Ectodermal cell (in vitro differentiated cells): ENCODE measurements at regions not wholly inside any gene's neighbourhood (a gene's known extent, or its start where the extent isn't known, plus 50 kb on each side); places are given as distances from the start of the nearest gene placed in this dataset.

ENCODE experiments used
- H3K27ac ChIP-seq: 2 replicates; pipeline ENCODE4 v1.7.0; 2013; ENCODE audit warnings: mild to moderate bottlenecking, low read depth, low read length; ENCODE audit not compliant: insufficient read depth, poor library complexity, severe bottlenecking
- H3K27me3 ChIP-seq: 2 replicates; pipeline ENCODE4 v1.7.0; 2013; ENCODE audit warnings: mild to moderate bottlenecking, low read length; ENCODE audit not compliant: insufficient read depth, control insufficient read depth, poor library complexity, severe bottlenecking
- H3K36me3 ChIP-seq: one replicate; pipeline ENCODE4 v1.7.0; 2013; ENCODE audit warnings: low read length; ENCODE audit not compliant: control insufficient read depth, insufficient read depth
- H3K4me1 ChIP-seq: one replicate; pipeline ENCODE4 v1.7.0; 2013; ENCODE audit warnings: low read length; ENCODE audit not compliant: control insufficient read depth, insufficient read depth
- H3K4me3 ChIP-seq: 2 replicates; pipeline ENCODE4 v1.7.0; 2013; ENCODE audit warnings: low read depth, low read length, control low read depth; ENCODE audit not compliant: insufficient read depth
- H3K9me3 ChIP-seq: 2 replicates; pipeline ENCODE4 v1.7.0; 2013; ENCODE audit warnings: mild to moderate bottlenecking, low read length, moderate library complexity; ENCODE audit not compliant: control insufficient read depth
- WGBS, 2 experiments: methylation state at CpG; one replicate each; pipeline ENCODE4 v1.1.7; 2013; ENCODE audit warnings: missing lambda C conversion rate in 2 of 2; 5-methylcytosine and 5-hydroxymethylcytosine counted together

DNA sequence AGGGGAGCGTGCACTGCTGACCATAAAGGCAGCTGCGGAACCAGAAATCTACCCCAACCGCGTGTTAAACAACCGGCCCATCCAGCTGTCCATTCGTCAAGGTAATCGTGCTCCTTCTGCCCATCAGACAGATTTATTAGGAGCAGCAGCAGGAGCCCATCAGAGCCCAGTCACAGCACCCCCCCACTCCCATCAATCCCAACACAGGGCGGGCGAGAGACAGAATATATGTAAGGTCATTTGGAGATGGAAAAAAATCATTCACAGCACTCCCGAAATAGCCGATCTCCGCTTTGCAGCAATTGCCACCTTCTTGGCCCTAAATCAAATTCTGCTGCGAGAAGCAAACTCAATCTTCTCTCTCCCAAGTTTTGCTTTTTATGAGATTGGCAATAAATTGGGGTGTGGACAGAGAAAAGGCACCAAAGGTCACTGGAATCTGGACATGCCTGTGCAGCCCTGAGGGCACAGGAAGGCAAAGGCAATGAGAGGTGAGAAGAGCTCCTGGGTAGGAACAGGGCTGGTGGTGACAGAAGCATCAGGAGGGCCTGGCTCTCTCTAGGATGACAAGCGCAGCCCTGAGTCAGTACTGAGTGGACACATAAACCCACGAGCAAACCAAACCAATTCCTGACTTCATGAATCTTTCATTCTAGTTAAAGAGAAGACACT, 145.0 kb upstream of the ZMIZ1 start:
- H3K9me3 ChIP-seq, result no peaks in the 10 kb centered on the region
- WGBS, 2 experiments, result 88 to 90% methylated on average over 15 of the region's 15 CpGs
- H3K27me3 ChIP-seq, result no peaks in the 10 kb centered on the region
- H3K4me3 ChIP-seq, result no peak overlapping the region
- no peak overlapping the region for H3K27ac ChIP-seq
- no peaks in the 10 kb centered on the region for H3K36me3 ChIP-seq
- H3K4me1 ChIP-seq, result peaks cover 11% of the 10 kb centered on the region

DNA sequence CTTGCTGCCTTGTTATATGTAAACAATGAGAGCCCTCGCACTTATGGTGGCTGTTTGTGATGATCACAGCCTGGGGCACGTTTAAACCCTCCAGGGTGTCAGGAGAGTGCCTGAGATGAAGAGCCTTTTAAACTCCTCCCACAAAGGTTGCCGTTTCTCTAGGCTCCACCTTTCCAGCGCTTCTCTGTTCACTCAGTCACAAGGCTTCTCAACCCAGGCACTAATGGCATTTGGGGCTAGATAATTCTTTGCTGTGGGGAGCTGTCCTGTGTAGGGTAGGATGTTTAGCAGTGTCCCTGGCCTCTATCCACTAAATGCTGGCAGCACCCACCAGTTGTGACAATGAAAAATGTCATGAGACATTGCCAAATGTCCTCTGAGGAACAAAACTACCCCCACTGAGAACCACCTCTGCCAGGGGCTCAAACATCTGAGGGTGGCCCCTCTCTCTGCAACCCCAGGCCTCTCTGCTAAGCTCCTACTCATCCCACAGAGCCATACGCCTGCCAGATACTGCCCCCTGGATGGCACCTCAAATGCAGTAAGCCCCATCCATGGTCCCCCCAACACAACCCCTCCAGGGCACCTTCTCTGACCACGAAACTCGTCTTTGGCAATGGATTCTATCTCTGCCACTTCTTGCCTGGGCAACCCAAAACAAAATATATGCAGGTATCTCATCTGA, 144.3 kb upstream of the ZMIZ1 start:
- H3K4me3 ChIP-seq, result no peak overlapping the region
- no peaks in the 10 kb centered on the region for H3K27me3 ChIP-seq
- 38 to 47% methylated on average over 6 to 7 of the region's 7 CpGs for WGBS, 2 experiments
- H3K36me3 ChIP-seq, result no peaks in the 10 kb centered on the region
- H3K4me1 ChIP-seq, result peaks cover 11% of the 10 kb centered on the region
- H3K27ac ChIP-seq, result no peak overlapping the region
- no peaks in the 10 kb centered on the region for H3K9me3 ChIP-seq

DNA sequence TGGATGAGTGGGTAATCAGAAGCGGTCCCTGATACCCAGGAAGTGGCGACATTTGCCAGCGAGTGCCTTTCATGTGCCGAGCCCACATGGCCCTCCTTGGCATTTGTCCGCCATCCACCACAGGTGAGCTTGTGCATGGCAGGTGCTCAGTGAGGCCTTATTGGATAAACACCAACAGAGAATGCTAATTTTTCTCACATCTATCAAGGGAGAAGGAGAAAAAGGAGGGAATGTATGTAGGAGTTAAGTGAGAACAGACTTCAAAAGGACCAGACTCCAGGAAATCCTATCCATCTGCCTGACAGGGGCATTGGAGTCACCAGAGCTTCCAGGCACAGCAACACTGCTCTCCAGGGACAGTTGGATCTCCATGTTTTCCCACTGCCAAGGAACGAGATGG, 143.5 kb upstream of the ZMIZ1 start:
- no peaks in the 10 kb centered on the region for H3K36me3 ChIP-seq
- no peaks in the 10 kb centered on the region for H3K27me3 ChIP-seq
- 93% methylated on average over 6 of the region's 6 CpGs for WGBS, 2 experiments
- no peak overlapping the region for H3K27ac ChIP-seq
- H3K9me3 ChIP-seq, result no peaks in the 10 kb centered on the region
- no peak overlapping the region for H3K4me3 ChIP-seq
- peaks cover 11% of the 10 kb centered on the region for H3K4me1 ChIP-seq

DNA sequence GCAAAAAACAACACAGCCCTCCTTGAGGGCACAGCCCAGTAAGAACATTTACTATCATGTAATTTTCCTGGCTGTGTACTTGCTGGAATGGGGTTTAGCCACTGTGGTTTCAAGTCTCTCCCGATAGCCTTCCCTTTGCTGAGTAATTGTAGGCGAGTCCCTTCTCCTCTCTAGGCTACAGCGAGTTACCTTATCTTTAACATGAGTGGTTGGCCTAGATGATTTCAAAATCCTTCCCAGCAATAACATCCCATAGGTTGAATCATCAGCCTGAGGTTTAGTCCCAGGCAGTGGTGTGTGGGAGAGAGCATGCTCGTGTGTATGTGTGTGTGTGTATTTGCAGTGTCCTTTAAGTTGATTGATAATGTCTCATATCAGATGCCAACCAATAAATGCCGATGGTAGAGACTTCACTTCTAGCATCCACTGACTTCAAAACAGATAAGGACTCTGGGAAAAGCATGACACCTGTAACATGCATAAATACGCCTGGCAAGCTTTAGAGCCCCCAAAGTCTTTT, 142.9 kb upstream of the ZMIZ1 start:
- Histone ChIP-seq H3K36me3 (no peaks in the 10 kb centered on the region), H3K4me3 (no peak overlapping the region), H3K9me3 (no peaks in the 10 kb centered on the region), H3K27ac (no peak overlapping the region), H3K27me3 (no peaks in the 10 kb centered on the region), H3K4me1 (peaks cover 11% of the 10 kb centered on the region)
- 90 to 91% methylated on average over 6 of the region's 6 CpGs for WGBS, 2 experiments

DNA sequence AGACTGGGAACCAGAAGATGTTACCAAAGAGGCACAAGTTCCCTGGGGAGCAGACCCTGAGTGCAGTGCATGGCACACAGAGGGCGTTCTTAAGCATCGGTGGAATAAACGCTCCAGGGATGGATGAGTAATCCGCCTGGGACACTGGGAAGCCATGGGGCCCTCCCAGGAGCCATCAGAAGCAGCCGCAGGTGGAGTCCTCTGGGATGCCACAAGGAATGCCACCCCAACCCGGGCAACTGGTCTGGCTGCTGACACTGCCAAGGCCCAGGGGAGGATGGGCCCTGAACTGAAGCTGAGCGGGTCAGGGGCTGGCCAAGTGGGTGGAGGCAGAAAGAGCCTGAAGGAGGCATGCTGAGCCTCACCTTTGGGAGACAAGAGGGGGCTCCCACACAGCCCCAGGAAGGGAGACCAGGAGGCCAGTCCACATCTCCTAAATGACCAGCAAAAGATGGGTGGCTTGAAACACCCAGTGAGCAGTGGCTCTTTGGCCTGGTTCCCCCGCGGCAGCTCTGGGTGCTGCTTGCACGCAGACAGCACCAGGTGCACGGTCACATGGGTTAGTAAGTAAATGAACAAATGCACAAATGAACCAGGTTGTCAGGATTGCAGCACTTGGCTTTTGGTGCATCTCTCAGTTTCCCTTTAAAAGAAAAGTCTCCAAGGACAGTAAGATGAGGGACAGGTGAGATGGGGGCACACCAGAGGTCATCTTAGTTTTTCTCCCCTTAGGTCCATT, 141.3 kb upstream of the ZMIZ1 start:
- Histone ChIP-seq H3K4me1 (peaks cover 19% of the 10 kb centered on the region), H3K9me3 (no peaks in the 10 kb centered on the region), H3K4me3 (no peak overlapping the region), H3K36me3 (no peaks in the 10 kb centered on the region), H3K27me3 (no peaks in the 10 kb centered on the region), H3K27ac (no peak overlapping the region)
- WGBS, 2 experiments, result 93 to 95% methylated on average over 11 of the region's 11 CpGs

DNA sequence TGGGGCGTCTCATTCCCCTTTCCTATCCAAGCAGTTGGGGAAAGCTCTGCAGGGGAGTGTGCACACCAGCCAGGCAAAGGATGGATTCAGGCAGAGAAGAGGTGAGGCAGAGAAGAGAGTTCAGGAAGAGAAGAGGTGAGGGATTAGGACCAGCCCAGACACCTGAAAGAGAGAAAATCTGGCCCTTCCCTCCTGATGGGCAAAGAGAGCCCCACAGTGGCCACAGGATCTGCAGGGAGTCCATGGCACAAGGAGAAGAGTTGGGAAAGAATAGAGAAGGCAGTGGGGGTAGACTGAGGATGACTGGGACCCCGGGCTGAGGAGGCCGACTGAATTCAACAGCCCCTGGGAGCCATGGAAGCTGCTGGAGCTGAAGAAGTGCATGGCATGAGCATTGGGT, 140.4 kb upstream of the ZMIZ1 start:
- 88 to 92% methylated on average over 3 of the region's 3 CpGs for WGBS, 2 experiments
- Histone ChIP-seq H3K9me3 (no peaks in the 10 kb centered on the region), H3K27ac (no peak overlapping the region), H3K27me3 (no peaks in the 10 kb centered on the region), H3K4me1 (peaks cover 19% of the 10 kb centered on the region), H3K4me3 (no peak overlapping the region), H3K36me3 (no peaks in the 10 kb centered on the region)

DNA sequence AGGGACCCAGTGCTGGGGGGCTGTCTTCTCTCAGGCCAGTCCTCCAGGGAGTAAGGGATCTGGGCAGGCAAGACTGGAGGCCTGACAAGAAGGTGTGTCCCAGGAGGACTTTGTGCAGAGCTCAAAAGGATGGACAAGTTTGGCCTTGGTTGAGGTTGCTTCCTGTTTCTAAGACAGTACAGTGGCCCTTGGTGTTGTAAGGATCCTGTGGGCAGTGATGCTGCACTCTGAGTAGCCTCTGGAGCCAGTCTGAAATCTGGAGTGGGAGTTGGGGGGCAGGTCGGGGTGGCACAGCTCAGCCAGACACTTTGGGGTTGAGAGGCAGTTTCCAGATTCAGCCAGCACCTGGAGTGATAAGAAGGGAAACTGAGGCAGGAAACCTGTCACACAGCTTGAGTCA, 139.2 kb upstream of the ZMIZ1 start:
- Histone ChIP-seq H3K4me3 (no peak overlapping the region), H3K27me3 (no peaks in the 10 kb centered on the region), H3K36me3 (no peaks in the 10 kb centered on the region), H3K4me1 (peaks cover 8% of the 10 kb centered on the region), H3K27ac (no peak overlapping the region), H3K9me3 (no peaks in the 10 kb centered on the region)
- 95 to 96% methylated on average over 1 of the region's 1 CpG for WGBS, 2 experiments

DNA sequence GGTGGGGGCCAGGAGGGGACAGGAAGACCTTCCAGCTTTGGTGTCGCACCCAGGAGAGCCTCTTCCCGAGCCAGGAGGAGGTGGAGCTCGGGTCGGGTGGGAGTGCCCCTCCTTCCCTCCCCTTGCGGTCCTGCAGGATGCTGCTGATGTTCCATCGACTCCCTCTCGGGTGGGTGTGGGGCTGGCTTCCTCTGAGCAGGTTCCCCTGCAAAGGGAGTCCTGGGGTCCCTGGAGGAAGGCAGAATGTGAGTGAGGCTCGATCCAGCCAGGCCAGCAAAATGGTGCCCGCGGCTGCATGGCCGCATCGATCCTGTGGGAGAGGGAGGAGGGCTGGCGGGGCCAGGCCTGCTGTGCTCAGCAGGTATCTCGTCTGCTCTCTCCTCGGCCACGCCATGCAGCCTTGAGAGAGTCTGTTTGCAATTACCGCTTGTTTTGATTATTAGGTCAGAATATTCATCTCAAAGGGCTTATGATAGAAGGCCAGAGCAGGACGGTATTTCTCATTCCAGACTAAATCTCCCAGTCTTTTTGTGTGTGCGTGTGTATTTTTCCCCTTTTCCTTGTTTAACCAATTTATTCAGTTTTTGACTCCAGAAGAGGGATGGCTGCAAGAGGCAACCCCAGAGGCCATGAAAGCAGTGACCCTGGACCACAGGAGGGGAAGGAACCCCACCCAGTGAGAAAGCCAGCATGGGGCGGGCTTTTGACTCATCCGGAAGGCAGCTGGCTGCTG, 137.3 kb upstream of the ZMIZ1 start:
- Histone ChIP-seq H3K4me1 (peaks cover 8% of the 10 kb centered on the region), H3K9me3 (no peaks in the 10 kb centered on the region), H3K4me3 (no peak overlapping the region), H3K27me3 (no peaks in the 10 kb centered on the region), H3K36me3 (no peaks in the 10 kb centered on the region), H3K27ac (no peak overlapping the region)
- WGBS, 2 experiments, result 57 to 63% methylated on average over 21 of the region's 21 CpGs

DNA sequence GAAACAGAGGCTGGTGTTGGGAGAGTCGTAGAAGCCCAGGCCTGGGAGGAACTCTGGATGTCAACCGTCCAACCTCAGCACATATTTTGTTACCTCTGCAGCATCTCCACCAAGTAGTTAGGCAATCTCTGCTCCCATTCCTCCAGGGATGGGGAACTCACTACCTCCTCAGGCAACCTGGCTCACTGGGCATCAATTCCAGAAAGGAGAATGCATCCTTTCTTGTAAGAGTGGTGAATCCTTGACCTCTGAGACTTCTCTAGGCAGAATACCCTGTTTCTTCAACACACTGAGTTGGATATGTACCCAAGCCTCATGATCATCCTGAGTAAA, 136.7 kb upstream of the ZMIZ1 start:
- Histone ChIP-seq H3K27ac (no peak overlapping the region), H3K27me3 (no peaks in the 10 kb centered on the region), H3K4me1 (peaks cover 8% of the 10 kb centered on the region), H3K36me3 (no peaks in the 10 kb centered on the region), H3K4me3 (no peak overlapping the region), H3K9me3 (no peaks in the 10 kb centered on the region)
- WGBS, 2 experiments, result 55 to 56% methylated on average over 2 of the region's 2 CpGs

DNA sequence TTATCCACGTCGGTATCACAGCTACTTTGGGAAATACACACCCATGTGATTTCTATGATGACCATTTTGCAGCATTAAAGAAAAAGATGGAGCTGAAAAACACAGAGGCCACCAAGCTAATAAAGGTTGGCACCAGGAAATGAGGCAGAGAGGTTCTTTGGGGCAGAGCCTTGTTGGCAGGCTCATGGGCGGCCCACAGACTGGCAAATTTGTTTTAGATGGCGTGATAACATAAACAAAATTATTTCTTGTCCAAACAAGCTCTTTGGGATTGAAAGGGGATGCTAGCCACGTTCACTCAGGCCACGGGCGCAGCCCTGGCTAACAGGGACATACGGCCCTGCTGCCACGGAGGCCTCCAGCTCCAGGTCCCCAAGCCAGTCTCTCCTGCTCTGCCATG, 135.9 kb upstream of the ZMIZ1 start:
- H3K4me1 ChIP-seq, result peaks cover 9% of the 10 kb centered on the region
- no peaks in the 10 kb centered on the region for H3K36me3 ChIP-seq
- no peaks in the 10 kb centered on the region for H3K9me3 ChIP-seq
- H3K27me3 ChIP-seq, result no peaks in the 10 kb centered on the region
- H3K4me3 ChIP-seq, result no peak overlapping the region
- no peak overlapping the region for H3K27ac ChIP-seq
- 93 to 94% methylated on average over 9 of the region's 9 CpGs for WGBS, 2 experiments
